Neural progenitor cell (in vitro differentiated cells): ENCODE measurements at regions not wholly inside any gene's neighbourhood (a gene's known extent, or its start where the extent isn't known, plus 50 kb on each side); places are given as distances from the start of the nearest gene placed in this dataset.

Experiments used
- DNase-seq: peaks from one replicate; pipeline ENCODE4 v3.0.0-alpha.2; 2016; ENCODE audit warnings: low spot score
- H2AFZ ChIP-seq: fragments of 200-600 bp; sonication (generic); replicated peaks from 2 replicates; pipeline ENCODE4 v1.6.1; 2016; ENCODE audit warnings: antibody characterized with exemption
- H3F3A ChIP-seq: fragments of 200-600 bp; sonication (generic); 2 replicates; pipeline ENCODE4 v1.6.1; 2016; ENCODE audit warnings: antibody characterized with exemption, low read depth
- H3K27ac ChIP-seq: fragments of 200-600 bp; sonication (generic); 2 replicates; pipeline ENCODE4 v1.5.1; 2016; ENCODE audit warnings: mild to moderate bottlenecking
- H3K27me3 ChIP-seq: fragments of 200-600 bp; sonication (generic); 2 replicates; pipeline ENCODE4 v1.6.1; 2016; ENCODE audit warnings: mild to moderate bottlenecking, moderate library complexity
- H3K36me3 ChIP-seq: fragments of 200-600 bp; sonication (generic); 2 replicates; pipeline ENCODE4 v1.5.1; 2016
- H3K4me1 ChIP-seq: fragments of 200-600 bp; sonication (generic); 2 replicates; pipeline ENCODE4 v1.6.1; 2016; ENCODE audit warnings: mixed run types
- H3K4me2 ChIP-seq: fragments of 200-600 bp; sonication (generic); 2 replicates; pipeline ENCODE4 v1.6.1; 2016
- H3K4me3 ChIP-seq: fragments of 200-600 bp; sonication (generic); 2 replicates; pipeline ENCODE4 v1.5.1; 2016
- H3K79me2 ChIP-seq: fragments of 200-600 bp; sonication (generic); 2 replicates; pipeline ENCODE4 v1.6.1; 2016; ENCODE audit warnings: low read depth
- H3K9ac ChIP-seq: fragments of 200-600 bp; sonication (generic); 2 replicates; pipeline ENCODE4 v1.6.1; 2016
- H3K9me3 ChIP-seq: fragments of 200-600 bp; sonication (generic); 2 replicates; pipeline ENCODE4 v1.5.1; 2016; ENCODE audit warnings: low read depth
- H4K20me1 ChIP-seq: fragments of 200-600 bp; sonication (generic); 2 replicates; pipeline ENCODE4 v1.6.1; 2016; ENCODE audit warnings: low read depth
- H3K27ac Mint-ChIP-seq: 3 replicates; pipeline ENCODE4 v1.8.0; 2021; ENCODE audit warnings: mixed read lengths
- H3K27me3 Mint-ChIP-seq: 2 replicates; pipeline ENCODE4 v1.8.0; 2022; ENCODE audit warnings: low read depth, mild to moderate bottlenecking, inconsistent platforms, moderate library complexity, mixed read lengths; ENCODE audit not compliant: insufficient read depth
- H3K36me3 Mint-ChIP-seq: 3 replicates; pipeline ENCODE4 v1.8.0; 2021; ENCODE audit warnings: mixed read lengths
- H3K4me1 Mint-ChIP-seq: 3 replicates; pipeline ENCODE4 v1.8.0; 2021; ENCODE audit warnings: mixed read lengths
- H3K4me3 Mint-ChIP-seq: 3 replicates; pipeline ENCODE4 v1.8.0; 2021; ENCODE audit warnings: mild to moderate bottlenecking, moderate library complexity, mixed read lengths
- H3K9me3 Mint-ChIP-seq: 3 replicates; pipeline ENCODE4 v1.8.0; 2020; ENCODE audit warnings: mixed read lengths
- CTCF ChIP-seq: fragments of 200-600 bp; sonication (generic); IDR thresholded peaks from 2 replicates; pipeline ENCODE4 v1.5.1; 2017; ENCODE audit warnings: antibody characterized with exemption, mild to moderate bottlenecking
- EZH2 ChIP-seq: fragments of 200-600 bp; sonication (generic); IDR thresholded peaks from 2 replicates; pipeline ENCODE4 v1.6.1; 2017; ENCODE audit warnings: antibody characterized with exemption, mild to moderate bottlenecking, moderate library complexity
- EZH2phosphoT487 ChIP-seq: fragments of 200-600 bp; sonication (generic); IDR thresholded peaks from 2 replicates; pipeline ENCODE4 v1.6.1; 2017; ENCODE audit warnings: antibody characterized with exemption

GRCh38 chr20:59468831-59469230, 135.5 kb upstream of the PHACTR3 start:
- no peaks in the 10 kb centered on the region for H3K27me3 ChIP-seq
- no peak for DNase-seq
- no peaks in the 10 kb centered on the region for H3K36me3 ChIP-seq
- peaks cover 19% of the 10 kb centered on the region for H3K4me1 ChIP-seq
- no peaks in the 10 kb centered on the region for H3K9me3 ChIP-seq
- peaks cover 16% of the 10 kb centered on the region for H3F3A ChIP-seq
- no peak overlapping the region for H3K4me2 ChIP-seq
- no peaks in the 10 kb centered on the region for H4K20me1 ChIP-seq
- Mint-ChIP-seq H3K36me3 (no peaks in the 10 kb centered on the region), H3K27me3 (peaks cover 7% of the 10 kb centered on the region), H3K4me3 (no peak overlapping the region), H3K27ac (no peak overlapping the region), H3K9me3 (peaks cover 9% of the 10 kb centered on the region), H3K4me1 (peaks cover 35% of the 10 kb centered on the region)
- H3K79me2 ChIP-seq: no peaks in the 10 kb centered on the region
- H3K4me3 ChIP-seq: no peak overlapping the region
- no peak overlapping the region for H2AFZ ChIP-seq
- H3K27ac ChIP-seq: no peak overlapping the region
- TF ChIP-seq CTCF (no peak), EZH2phosphoT487 (no peak), EZH2 (no peak)
- H3K9ac ChIP-seq: no peak overlapping the region

- Mint-ChIP-seq H3K4me3 (no peak overlapping the region), H3K36me3 (no peaks in the 10 kb centered on the region), H3K9me3 (peaks cover 9% of the 10 kb centered on the region), H3K27ac (peak overlapping the region; percentile 89), H3K4me1 (peaks cover 42% of the 10 kb centered on the region), H3K27me3 (peaks cover 7% of the 10 kb centered on the region)
- no peaks in the 10 kb centered on the region for H3K36me3 ChIP-seq
- H2AFZ ChIP-seq: peak overlapping the region; percentile 88
- H3K27me3 ChIP-seq: no peaks in the 10 kb centered on the region
- H3K9me3 ChIP-seq: no peaks in the 10 kb centered on the region
- H3K9ac ChIP-seq: no peak overlapping the region
- no peak overlapping the region for H3K4me3 ChIP-seq
- DNase-seq: peak; percentile 60
- H3K4me1 ChIP-seq: peaks cover 19% of the 10 kb centered on the region
- no peaks in the 10 kb centered on the region for H4K20me1 ChIP-seq
- H3K27ac ChIP-seq: no peak overlapping the region
- no peak overlapping the region for H3K4me2 ChIP-seq
- TF ChIP-seq EZH2phosphoT487 (no peak), CTCF (peak; percentile 26)
- H3F3A ChIP-seq: peaks cover 16% of the 10 kb centered on the region
- H3K79me2 ChIP-seq: no peaks in the 10 kb centered on the region
Measured at GRCh38 chr20:59469267-59470252, 134.8 kb upstream of the PHACTR3 start.

GRCh38 chr20:59470521-59470920, 133.8 kb upstream of the PHACTR3 start:
- peaks cover 19% of the 10 kb centered on the region for H3K4me1 ChIP-seq
- H3K27ac Mint-ChIP-seq: no peak overlapping the region
- no peaks in the 10 kb centered on the region for H3K36me3 ChIP-seq
- H3K9me3 ChIP-seq: no peaks in the 10 kb centered on the region
- H3K9me3 Mint-ChIP-seq: peaks cover 9% of the 10 kb centered on the region
- no peaks in the 10 kb centered on the region for H3K27me3 ChIP-seq
- H3F3A ChIP-seq: peaks cover 16% of the 10 kb centered on the region
- H2AFZ ChIP-seq: no peak overlapping the region
- no peaks in the 10 kb centered on the region for H3K79me2 ChIP-seq
- no peak overlapping the region for H3K4me3 ChIP-seq
- H3K4me1 Mint-ChIP-seq: peaks cover 42% of the 10 kb centered on the region
- no peak overlapping the region for H3K4me3 Mint-ChIP-seq
- no peak overlapping the region for H3K9ac ChIP-seq
- no peak overlapping the region for H3K27ac ChIP-seq
- no peak for DNase-seq
- no peak overlapping the region for H3K4me2 ChIP-seq
- peaks cover 5% of the 10 kb centered on the region for H3K27me3 Mint-ChIP-seq
- TF ChIP-seq EZH2phosphoT487 (no peak), CTCF (no peak), EZH2 (no peak)
- H3K36me3 Mint-ChIP-seq: no peaks in the 10 kb centered on the region
- no peaks in the 10 kb centered on the region for H4K20me1 ChIP-seq
